Stomach (tissue), 8 donors: ENCODE measurements at regions not wholly inside any gene's neighbourhood (a gene's known extent, or its start where the extent isn't known, plus 50 kb on each side); places are given as distances from the start of the nearest gene placed in this dataset.
"Not testable (repeated sequence)": the region's sequence is repeated elsewhere in the genome, so short reads cannot be mapped to it uniquely, and the experiment has no call there.

ENCODE experiments used
- DNase-seq, 2 donors: peaks; one replicate each; pipeline versions ENCODE4 v3.0.0 to v3.0.0-alpha.2; 2013 to 2019
- H3K27ac ChIP-seq, 5 donors: fragments of 200-600 bp in 4 of 5; sonication (generic) in 4 of 5; one replicate each; pipeline ENCODE4 v1.5.1; 2013 to 2019; ENCODE audit warnings: mild to moderate bottlenecking in 1 of 5, moderate library complexity in 1 of 5
- H3K27me3 ChIP-seq, 3 donors: fragments of 200-600 bp; sonication (generic); one replicate each; pipeline ENCODE4 v1.5.1; 2017 to 2019; ENCODE audit warnings: mixed run types in 1 of 3
- H3K36me3 ChIP-seq, 4 donors: fragments of 200-600 bp; sonication (generic); 1 replicate in 3 of 4; 2 replicates in 1 of 4; pipeline ENCODE4 v1.5.1; 2016 to 2019
- H3K4me1 ChIP-seq, 4 donors: fragments of 200-600 bp; sonication (generic); one replicate each; pipeline ENCODE4 v1.5.1; 2016 to 2019
- H3K4me3 ChIP-seq, 4 donors: fragments of 200-600 bp; sonication (generic) in 3 of 4; one replicate each; pipeline ENCODE4 v1.5.1; 2016 to 2019; ENCODE audit warnings: mild to moderate bottlenecking in 1 of 4
- H3K9me3 ChIP-seq, 4 donors: fragments of 200-600 bp; sonication (generic); one replicate each; pipeline ENCODE4 v1.5.1; 2016 to 2019
- EP300 ChIP-seq: sonication (generic); formaldehyde crosslinking; IDR thresholded peaks from one replicate; pipeline ENCODE4 v1.6.1; 2017; ENCODE audit warnings: antibody characterized with exemption
- POLR2A ChIP-seq, 4 donors: fragments of 450-650 bp; IDR thresholded peaks; one replicate each; pipeline ENCODE4 v1.6.1; 2016; ENCODE audit warnings: antibody characterized with exemption in 4 of 4, control low read depth in 2 of 4, mild to moderate bottlenecking in 1 of 4, moderate library complexity in 1 of 4
- POLR2AphosphoS5 ChIP-seq, 3 donors: sonication (generic); formaldehyde crosslinking; IDR thresholded peaks; one replicate each; pipeline ENCODE4 v1.6.1; 2016; ENCODE audit warnings: antibody characterized with exemption in 3 of 3
- WGBS, 5 donors: extraction: QIAGEN DNeasy Blood & Tissue Kit in 3 of 5; methylation state at CpG; one replicate each; pipeline versions ENCODE4 v1.1.5 to v1.1.7; 2013 to 2018; 5-methylcytosine and 5-hydroxymethylcytosine counted together
- intact Hi-C: fragments of 100-400 bp; cut with DNase I; formaldehyde crosslinking; loops from one replicate; pipeline ENCODE4 v1.15.1; 2023; ENCODE audit warnings: low total_unique reads
- TF ChIP-seq, protein P1 (sequence below), 7 experiments: fragments of 450-650 bp in 4 of 7; fragments of 200-600 bp in 3 of 7; sonication (generic) in 3 of 7; IDR thresholded peaks; one replicate each; pipeline ENCODE4 v1.5.1; 2016 to 2019; ENCODE audit warnings: antibody characterized with exemption in 7 of 7, control low read depth in 2 of 7, mild to moderate bottlenecking in 1 of 7
- donor health status: healthy with polysubstance abuse.
- donor health status: Bipolar disorder and iron deficiency.
- donor health status: healthy.

DNA sequence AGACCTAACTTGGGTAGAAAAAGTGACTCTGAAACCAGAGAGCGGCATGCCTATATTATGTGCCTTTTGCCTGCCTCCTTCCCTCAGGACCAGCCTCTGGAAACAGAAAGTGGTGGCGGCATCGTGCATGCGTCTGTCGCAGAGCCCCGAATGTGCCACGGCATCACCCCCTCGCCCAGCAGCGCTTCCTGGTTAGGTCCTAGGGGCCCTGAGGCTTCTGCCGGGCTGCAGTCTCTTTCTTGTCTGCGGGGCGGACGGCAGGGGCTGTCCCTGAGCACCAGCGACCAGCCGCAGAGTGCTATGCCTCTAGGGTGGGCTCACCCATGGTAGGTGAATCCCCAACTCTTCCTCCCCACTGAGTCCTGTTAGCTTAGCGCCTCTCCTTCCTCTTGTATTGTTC, 68.7 kb downstream of the VSIG4 start:
- Histone ChIP-seq H3K36me3 (no peaks in the 10 kb centered on the region), H3K4me1 (no peaks in the 10 kb centered on the region), H3K27me3 (peaks cover 0 to 14% (median 0%) of the 10 kb centered on the region in 3 donors), H3K4me3 (no peak overlapping the region), H3K27ac (no peak overlapping the region), H3K9me3 (no peaks in the 10 kb centered on the region)
- DNase-seq: no peak
- intact Hi-C loops: no loop called here
- no peak for TF ChIP-seq POLR2A (IDR thresholded peaks at IDR 0.05)
- TF ChIP-seq, protein P1, sequence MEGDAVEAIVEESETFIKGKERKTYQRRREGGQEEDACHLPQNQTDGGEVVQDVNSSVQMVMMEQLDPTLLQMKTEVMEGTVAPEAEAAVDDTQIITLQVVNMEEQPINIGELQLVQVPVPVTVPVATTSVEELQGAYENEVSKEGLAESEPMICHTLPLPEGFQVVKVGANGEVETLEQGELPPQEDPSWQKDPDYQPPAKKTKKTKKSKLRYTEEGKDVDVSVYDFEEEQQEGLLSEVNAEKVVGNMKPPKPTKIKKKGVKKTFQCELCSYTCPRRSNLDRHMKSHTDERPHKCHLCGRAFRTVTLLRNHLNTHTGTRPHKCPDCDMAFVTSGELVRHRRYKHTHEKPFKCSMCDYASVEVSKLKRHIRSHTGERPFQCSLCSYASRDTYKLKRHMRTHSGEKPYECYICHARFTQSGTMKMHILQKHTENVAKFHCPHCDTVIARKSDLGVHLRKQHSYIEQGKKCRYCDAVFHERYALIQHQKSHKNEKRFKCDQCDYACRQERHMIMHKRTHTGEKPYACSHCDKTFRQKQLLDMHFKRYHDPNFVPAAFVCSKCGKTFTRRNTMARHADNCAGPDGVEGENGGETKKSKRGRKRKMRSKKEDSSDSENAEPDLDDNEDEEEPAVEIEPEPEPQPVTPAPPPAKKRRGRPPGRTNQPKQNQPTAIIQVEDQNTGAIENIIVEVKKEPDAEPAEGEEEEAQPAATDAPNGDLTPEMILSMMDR (IDR thresholded peaks at IDR 0.05): no peak
- TF ChIP-seq POLR2AphosphoS5 (IDR thresholded peaks at IDR 0.05): no peak
- no peak for TF ChIP-seq EP300
- 36 to 51% (median 44%) methylated on average over 9 to 16 of the region's 16 CpGs for WGBS, 5 donors

DNA sequence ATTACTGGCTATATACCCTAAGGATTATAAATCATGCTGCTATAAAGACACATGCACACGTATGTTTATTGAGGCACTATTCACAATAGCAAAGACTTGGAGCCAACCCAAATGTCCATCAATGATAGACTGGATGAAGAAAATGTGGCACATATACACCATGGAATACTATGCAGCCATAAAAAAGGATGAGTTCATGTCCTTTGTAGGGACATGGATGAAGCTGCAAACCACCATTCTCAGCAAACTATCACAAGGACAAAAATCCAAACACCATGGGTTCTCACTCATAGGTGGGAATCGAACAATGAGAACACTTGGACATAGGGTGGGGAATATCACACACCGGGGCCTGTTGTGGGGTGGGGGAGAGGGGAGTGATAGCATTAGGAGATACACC, 72.7 kb downstream of the VSIG4 start:
- WGBS, 5 donors: 72 to 97% (median 90%) methylated on average over 3 of the region's 3 CpGs
- H3K36me3 ChIP-seq, H3K4me1 ChIP-seq, H3K27me3 ChIP-seq, intact Hi-C loops, H3K27ac ChIP-seq, DNase-seq, H3K9me3 ChIP-seq, H3K4me3 ChIP-seq: not testable (repeated sequence)

DNA sequence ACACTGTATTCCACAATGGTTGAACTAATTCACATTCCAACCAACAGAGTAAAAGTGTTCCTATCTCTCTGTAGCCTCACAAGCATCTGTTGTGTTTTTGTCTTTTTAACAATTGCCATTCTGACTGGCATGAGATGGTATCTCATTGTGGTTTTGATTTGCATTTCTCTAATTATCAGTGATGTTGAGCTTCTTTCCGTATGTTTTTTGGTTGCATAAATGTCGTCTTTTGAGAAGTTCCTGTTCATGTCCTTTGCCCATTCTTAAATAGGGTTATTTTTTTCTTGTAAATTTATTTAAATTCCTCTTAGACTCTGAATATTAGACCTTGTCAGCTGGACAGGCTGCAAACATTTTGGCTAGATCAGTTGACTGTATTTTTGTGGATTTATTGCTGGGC, 78.2 kb downstream of the VSIG4 start:
- no peaks in the 10 kb centered on the region for H3K27me3 ChIP-seq
- intact Hi-C loops: no loop called here
- TF ChIP-seq POLR2AphosphoS5 (IDR thresholded peaks at IDR 0.05): no peak
- no peak for TF ChIP-seq POLR2A (IDR thresholded peaks at IDR 0.05)
- TF ChIP-seq EP300: no peak
- TF ChIP-seq, protein P1 (IDR thresholded peaks at IDR 0.05): no peak
- peaks cover 0 to 16% (median 6%) of the 10 kb centered on the region in 4 donors for H3K9me3 ChIP-seq
- no peak for DNase-seq
- WGBS, 5 donors: 75 to 95% (median 81%) methylated on average over 2 of the region's 2 CpGs
- no peak overlapping the region for H3K4me3 ChIP-seq
- no peaks in the 10 kb centered on the region for H3K4me1 ChIP-seq
- no peaks in the 10 kb centered on the region for H3K36me3 ChIP-seq
- H3K27ac ChIP-seq: no peak overlapping the region

DNA sequence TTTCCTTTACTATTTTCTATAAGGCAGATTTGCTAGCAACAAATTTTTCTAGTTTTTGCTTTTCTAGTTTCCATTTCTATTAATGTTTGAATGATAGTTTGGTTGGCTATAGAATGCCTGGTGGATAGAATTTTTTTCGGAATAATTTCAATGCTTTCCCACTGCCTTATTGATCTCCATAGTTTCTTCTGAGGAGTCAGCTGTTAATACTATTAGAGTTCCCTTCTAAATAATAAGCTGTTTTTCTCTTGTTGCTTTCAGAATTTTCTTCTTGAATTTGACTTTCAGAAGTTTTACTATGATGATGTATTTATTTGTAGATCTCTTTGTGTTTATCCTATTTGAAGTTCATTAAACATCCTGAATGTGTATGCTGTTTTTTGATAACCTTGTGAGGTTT, 91.8 kb downstream of the VSIG4 start:
- DNase-seq: no peak
- peaks cover 0 to 16% (median 6%) of the 10 kb centered on the region in 4 donors for H3K9me3 ChIP-seq
- no peak for TF ChIP-seq POLR2AphosphoS5 (IDR thresholded peaks at IDR 0.05)
- no peak for TF ChIP-seq POLR2A (IDR thresholded peaks at IDR 0.05)
- TF ChIP-seq, protein P1 (IDR thresholded peaks at IDR 0.05): no peak
- H3K4me1 ChIP-seq: no peaks in the 10 kb centered on the region
- 71 to 100% (median 86%) methylated on average over 1 of the region's 1 CpG for WGBS, 5 donors
- no peaks in the 10 kb centered on the region for H3K36me3 ChIP-seq
- no peak overlapping the region for H3K4me3 ChIP-seq
- no peaks in the 10 kb centered on the region for H3K27me3 ChIP-seq
- H3K27ac ChIP-seq: no peak overlapping the region
- intact Hi-C loops: no loop called here

DNA sequence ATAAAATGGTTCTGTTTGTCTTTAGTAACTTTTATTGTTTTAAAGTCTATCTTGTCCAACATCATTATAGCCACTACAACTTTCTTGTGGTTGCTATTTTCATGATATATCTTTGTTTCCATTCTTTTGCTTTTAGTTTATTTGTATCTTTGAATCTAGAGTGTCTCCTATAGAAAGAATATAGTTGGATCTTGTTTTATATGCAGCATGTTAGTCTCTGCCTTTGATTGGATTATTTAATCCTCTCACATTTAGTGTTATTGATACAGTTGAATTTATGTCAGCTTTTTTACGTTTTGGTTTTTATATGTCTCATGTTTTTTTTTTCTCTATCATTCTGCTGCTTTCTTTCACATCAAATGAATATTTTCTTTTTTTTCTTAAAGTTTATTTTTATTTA, 98.1 kb downstream of the VSIG4 start:
- Histone ChIP-seq H3K4me3 (no peak overlapping the region), H3K36me3 (no peaks in the 10 kb centered on the region), H3K27ac (no peak overlapping the region), H3K4me1 (no peaks in the 10 kb centered on the region), H3K27me3 (no peaks in the 10 kb centered on the region), H3K9me3 (peaks cover 0 to 30% (median 13%) of the 10 kb centered on the region in 4 donors)
- intact Hi-C loops: no loop called here
- DNase-seq: no peak
- TF ChIP-seq, protein P1 (IDR thresholded peaks at IDR 0.05): no peak
- TF ChIP-seq POLR2AphosphoS5 (IDR thresholded peaks at IDR 0.05) (no peak), POLR2A (IDR thresholded peaks at IDR 0.05) (no peak), EP300 (no peak)
- WGBS, 5 donors: 33 to 77% (median 63%) methylated on average over 1 of the region's 1 CpG
